Keratinocyte (primary cell): ENCODE measurements at regions not wholly inside any gene's neighbourhood (a gene's known extent, or its start where the extent isn't known, plus 50 kb on each side); places are given as distances from the start of the nearest gene placed in this dataset.
A peak's percentile ranks its signal among the peaks of the same experiment; 100 is the strongest.

Experiments
- DNase-seq: peaks from one replicate; pipeline ENCODE4 v3.0.0-alpha.2; 2011; ENCODE audit warnings: low read depth, missing footprints, low spot score
- FAIRE-seq: peaks from 2 replicates; lab custom pipeline; 2011; peaks lifted over from hg19 to GRCh38; lab: Jason Lieb, UNC
- H2AFZ ChIP-seq: 2 replicates; pipeline ENCODE4 v1.6.0; 2012; ENCODE audit warnings: low read length, control low read depth, inconsistent platforms; ENCODE audit not compliant: control insufficient read depth
- H3K27ac ChIP-seq: 2 replicates; pipeline ENCODE4 v1.5.1; 2011; ENCODE audit warnings: low read length; ENCODE audit not compliant: control insufficient read depth, insufficient read depth
- H3K27me3 ChIP-seq: 3 replicates; pipeline ENCODE4 v1.6.0; 2011; ENCODE audit warnings: low read length; ENCODE audit not compliant: control insufficient read depth, insufficient read depth; ENCODE audit errors: extremely low read depth
- H3K36me3 ChIP-seq, 2 experiments: 2 replicates in 1 of 2; 3 replicates in 1 of 2; pipeline ENCODE4 v1.5.1; 2011; ENCODE audit warnings: low read length in 2 of 2, mild to moderate bottlenecking in 1 of 2; ENCODE audit not compliant: control insufficient read depth in 2 of 2, insufficient read depth in 2 of 2; ENCODE audit errors: extremely low read depth in 1 of 2
- H3K4me1 ChIP-seq: 3 replicates; pipeline ENCODE4 v1.5.1; 2011; ENCODE audit warnings: low read length; ENCODE audit not compliant: control insufficient read depth, insufficient read depth; ENCODE audit errors: extremely low read depth
- H3K4me2 ChIP-seq: 3 replicates; pipeline ENCODE4 v1.6.0; 2011; ENCODE audit warnings: low read depth, low read length; ENCODE audit not compliant: control insufficient read depth, insufficient read depth; ENCODE audit errors: extremely low read depth
- H3K4me3 ChIP-seq, 3 experiments: fragments of 200-600 bp in 1 of 3; sonication (generic) in 1 of 3; 2 replicates in 2 of 3; 3 replicates in 1 of 3; pipeline ENCODE4 v1.5.1; 2011 to 2016; ENCODE audit warnings: low read length in 3 of 3, mild to moderate bottlenecking in 3 of 3, control low read depth in 2 of 3, inconsistent platforms in 1 of 3, low read depth in 1 of 3, mixed read lengths in 1 of 3, mixed run types in 1 of 3, moderate library complexity in 1 of 3; ENCODE audit not compliant: control insufficient read depth in 2 of 3, insufficient read depth in 2 of 3; ENCODE audit errors: extremely low read depth in 1 of 3
- H3K79me2 ChIP-seq: 2 replicates; pipeline ENCODE4 v1.6.0; 2012; ENCODE audit warnings: low read length; ENCODE audit not compliant: control insufficient read depth, insufficient read depth
- H3K9ac ChIP-seq: 3 replicates; pipeline ENCODE4 v1.6.0; 2011; ENCODE audit warnings: low read length; ENCODE audit not compliant: control insufficient read depth, insufficient read depth; ENCODE audit errors: extremely low read depth
- H3K9me1 ChIP-seq: 3 replicates; pipeline ENCODE4 v1.6.0; 2011; ENCODE audit warnings: low read length; ENCODE audit not compliant: control insufficient read depth, insufficient read depth; ENCODE audit errors: extremely low read depth
- H3K9me3 ChIP-seq: 2 replicates; pipeline ENCODE4 v1.5.1; 2012; ENCODE audit warnings: low read depth, low read length; ENCODE audit not compliant: control insufficient read depth
- H4K20me1 ChIP-seq: 3 replicates; pipeline ENCODE4 v1.6.0; 2011; ENCODE audit warnings: low read length; ENCODE audit not compliant: control insufficient read depth, insufficient read depth; ENCODE audit errors: extremely low read depth
- EZH2 ChIP-seq: IDR thresholded peaks from one replicate; pipeline ENCODE4 v1.6.1; 2012; ENCODE audit warnings: inconsistent platforms, mild to moderate bottlenecking, low read length, moderate library complexity
- dilution Hi-C: fragments of 300-500 bp; cut with MboI; formaldehyde crosslinking; loops from one replicate; pipeline ENCODE4 v1.7.0; 2020; ENCODE audit warnings: low sequenced_read_pairs; ENCODE audit not compliant: extremely low pct_ligation_motif_present
- TF ChIP-seq, protein P1 (sequence below), 3 experiments: IDR thresholded peaks in 1 of 3; conservative IDR thresholded peaks in 1 of 3; optimal IDR thresholded peaks in 1 of 3; 2 replicates in 2 of 3; 3 replicates in 1 of 3; pipeline versions ENCODE3 to v1.5.1; 2011; ENCODE audit warnings: low read length in 3 of 3, mild to moderate bottlenecking in 3 of 3, moderate library complexity in 2 of 3, control low read depth in 1 of 3, inconsistent platforms in 1 of 3; ENCODE audit not compliant: insufficient read depth in 2 of 3; ENCODE audit errors: extremely low read depth in 1 of 3

DNA sequence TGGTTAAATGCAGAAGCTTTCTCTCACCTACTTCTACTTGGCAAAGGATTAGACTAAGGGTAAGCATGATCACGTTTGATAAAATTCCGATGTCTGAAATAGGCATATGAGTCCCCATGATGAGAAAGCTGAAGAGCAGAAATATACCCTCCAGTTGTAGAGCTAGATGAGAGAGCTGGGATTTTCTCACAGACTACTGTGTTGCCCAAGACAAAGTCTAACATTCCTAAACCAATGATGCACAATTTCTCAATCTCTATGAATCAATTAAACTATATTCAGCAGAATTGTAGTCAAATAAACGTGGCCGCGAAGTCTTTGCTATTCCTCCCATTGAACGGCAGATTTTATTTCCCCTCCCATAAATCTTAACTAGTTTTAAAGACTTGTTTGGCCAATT, 699.2 kb downstream of the KCNT2 start:
- no peak for TF ChIP-seq EZH2
- H3K9me3 ChIP-seq: no peaks in the 10 kb centered on the region
- DNase-seq: no peak
- H3K4me3 ChIP-seq: no peak overlapping the region
- peak overlapping the region; percentile 53 for H3K27ac ChIP-seq
- H3K4me2 ChIP-seq: no peak overlapping the region
- H3K79me2 ChIP-seq: no peaks in the 10 kb centered on the region
- no peaks in the 10 kb centered on the region for H3K36me3 ChIP-seq
- no peaks in the 10 kb centered on the region for H4K20me1 ChIP-seq
- H3K27me3 ChIP-seq: no peaks in the 10 kb centered on the region
- H3K9ac ChIP-seq: no peak overlapping the region
- H3K4me1 ChIP-seq: peaks cover 13% of the 10 kb centered on the region
- FAIRE-seq: peak; percentile 43
- H3K9me1 ChIP-seq: no peaks in the 10 kb centered on the region
- dilution Hi-C loops: no loop called here
- no peak overlapping the region for H2AFZ ChIP-seq

DNA sequence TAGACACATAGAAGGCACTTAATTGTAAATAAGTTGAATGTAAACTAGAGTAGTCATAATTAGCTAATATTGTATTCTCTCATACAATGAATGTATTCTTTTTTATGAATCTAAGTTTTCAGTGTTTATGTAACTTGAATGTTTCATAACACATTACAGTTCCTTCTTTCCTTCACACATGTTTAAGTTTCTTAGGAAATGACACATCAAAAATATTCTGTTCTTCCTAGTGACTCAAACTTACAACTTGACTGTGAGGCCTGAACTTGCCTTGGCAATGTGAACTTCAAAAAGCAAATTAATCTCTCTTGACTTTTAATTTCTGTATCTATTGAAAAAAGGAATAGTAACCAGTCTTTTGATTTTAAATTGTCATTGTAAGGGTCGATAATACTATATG, 700.1 kb downstream of the KCNT2 start:
- Histone ChIP-seq H3K4me3 (no peak overlapping the region), H3K9me3 (no peaks in the 10 kb centered on the region), H4K20me1 (no peaks in the 10 kb centered on the region), H3K27ac (peak overlapping the region; percentile 53), H3K36me3 (no peaks in the 10 kb centered on the region), H3K9ac (no peak overlapping the region), H3K4me1 (peaks cover 13% of the 10 kb centered on the region), H3K27me3 (no peaks in the 10 kb centered on the region), H3K4me2 (peak overlapping the region; percentile 62), H2AFZ (peak overlapping the region; percentile 10), H3K9me1 (no peaks in the 10 kb centered on the region), H3K79me2 (no peaks in the 10 kb centered on the region)
- FAIRE-seq: peak; percentile 74
- peak; percentile 21 for DNase-seq
- dilution Hi-C loops: no loop called here
- TF ChIP-seq, protein P1, sequence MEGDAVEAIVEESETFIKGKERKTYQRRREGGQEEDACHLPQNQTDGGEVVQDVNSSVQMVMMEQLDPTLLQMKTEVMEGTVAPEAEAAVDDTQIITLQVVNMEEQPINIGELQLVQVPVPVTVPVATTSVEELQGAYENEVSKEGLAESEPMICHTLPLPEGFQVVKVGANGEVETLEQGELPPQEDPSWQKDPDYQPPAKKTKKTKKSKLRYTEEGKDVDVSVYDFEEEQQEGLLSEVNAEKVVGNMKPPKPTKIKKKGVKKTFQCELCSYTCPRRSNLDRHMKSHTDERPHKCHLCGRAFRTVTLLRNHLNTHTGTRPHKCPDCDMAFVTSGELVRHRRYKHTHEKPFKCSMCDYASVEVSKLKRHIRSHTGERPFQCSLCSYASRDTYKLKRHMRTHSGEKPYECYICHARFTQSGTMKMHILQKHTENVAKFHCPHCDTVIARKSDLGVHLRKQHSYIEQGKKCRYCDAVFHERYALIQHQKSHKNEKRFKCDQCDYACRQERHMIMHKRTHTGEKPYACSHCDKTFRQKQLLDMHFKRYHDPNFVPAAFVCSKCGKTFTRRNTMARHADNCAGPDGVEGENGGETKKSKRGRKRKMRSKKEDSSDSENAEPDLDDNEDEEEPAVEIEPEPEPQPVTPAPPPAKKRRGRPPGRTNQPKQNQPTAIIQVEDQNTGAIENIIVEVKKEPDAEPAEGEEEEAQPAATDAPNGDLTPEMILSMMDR (optimal IDR thresholded peaks at IDR 0.05 in 1 of 3, IDR thresholded peaks at IDR 0.05 in 1 of 3, conservative IDR thresholded peaks at IDR 0.05 in 1 of 3; ENCODE audit: extremely low read depth in 1 of 3, insufficient read depth in 2 of 3, low read length in 3 of 3): no peak
- no peak for TF ChIP-seq EZH2

DNA sequence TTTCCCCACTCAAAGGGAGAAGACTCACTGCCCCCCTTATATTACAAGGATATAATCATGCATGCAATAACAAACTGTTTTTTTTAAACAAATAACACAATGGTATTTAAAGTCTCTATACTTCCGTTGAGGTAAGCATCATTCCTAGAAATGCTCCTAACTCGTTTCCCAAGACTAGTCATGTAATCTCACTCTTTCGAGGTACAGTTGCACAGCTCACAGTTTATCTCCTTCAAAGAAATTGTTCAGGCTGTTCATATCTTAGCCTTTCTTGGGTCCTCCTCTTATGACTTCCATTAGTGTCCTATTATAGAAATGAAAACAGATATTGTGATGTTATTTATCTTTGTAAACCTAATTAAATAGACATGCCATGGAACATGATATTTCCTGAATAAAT, 705.0 kb downstream of the KCNT2 start:
- dilution Hi-C loops: no loop called here
- Histone ChIP-seq H3K4me3 (no peak overlapping the region), H3K27me3 (no peaks in the 10 kb centered on the region), H3K9ac (no peak overlapping the region), H4K20me1 (no peaks in the 10 kb centered on the region), H3K79me2 (no peaks in the 10 kb centered on the region), H3K9me3 (no peaks in the 10 kb centered on the region), H3K9me1 (no peaks in the 10 kb centered on the region), H3K36me3 (no peaks in the 10 kb centered on the region), H3K27ac (no peak overlapping the region), H2AFZ (no peak overlapping the region), H3K4me1 (peaks cover 4% of the 10 kb centered on the region), H3K4me2 (no peak overlapping the region)
- DNase-seq (no peak), FAIRE-seq (no peak)
- TF ChIP-seq EZH2: no peak
- TF ChIP-seq, protein P1 (optimal IDR thresholded peaks at IDR 0.05 in 1 of 3, IDR thresholded peaks at IDR 0.05 in 1 of 3, conservative IDR thresholded peaks at IDR 0.05 in 1 of 3; ENCODE audit: extremely low read depth in 1 of 3, insufficient read depth in 2 of 3, low read length in 3 of 3): no peak
